Transverse colon (tissue), 4 donors: ENCODE measurements at regions not wholly inside any gene's neighbourhood (a gene's known extent, or its start where the extent isn't known, plus 50 kb on each side); places are given as distances from the start of the nearest gene placed in this dataset.

Experiments used
- DNase-seq: peaks from one replicate; pipeline ENCODE4 v3.0.0-alpha.2; 2019
- H3K27ac ChIP-seq, 4 donors: fragments of 200-600 bp; sonication (generic); 2 replicates each; pipeline ENCODE4 v1.5.1; 2016 to 2018; ENCODE audit warnings: inconsistent platforms in 4 of 4
- H3K27me3 ChIP-seq: fragments of 200-600 bp; sonication (generic); 2 replicates; pipeline ENCODE4 v1.5.1; 2017; ENCODE audit warnings: inconsistent platforms
- H3K36me3 ChIP-seq, 4 donors: fragments of 200-600 bp; sonication (generic); 2 replicates each; pipeline ENCODE4 v1.5.1; 2017 to 2019; ENCODE audit warnings: inconsistent platforms in 4 of 4
- H3K4me1 ChIP-seq, 4 donors: fragments of 200-600 bp; sonication (generic); 2 replicates each; pipeline ENCODE4 v1.5.1; 2017 to 2020; ENCODE audit warnings: inconsistent platforms in 4 of 4
- H3K4me3 ChIP-seq, 4 donors: fragments of 200-600 bp; sonication (generic); 1 replicate in 1 of 4; 2 replicates in 3 of 4; pipeline versions ENCODE4 v1.5.1 to v1.6.1; 2017 to 2019; ENCODE audit warnings: inconsistent platforms in 4 of 4
- H3K9me3 ChIP-seq, 2 donors: fragments of 200-600 bp; sonication (generic); 2 replicates each; pipeline ENCODE4 v1.5.1; 2017 to 2019; ENCODE audit warnings: inconsistent platforms in 2 of 2
- EP300 ChIP-seq: sonication (generic); formaldehyde crosslinking; IDR thresholded peaks from one replicate; pipeline ENCODE4 v1.6.1; 2017; ENCODE audit warnings: antibody characterized with exemption, low read depth
- POLR2A ChIP-seq: fragments of 450-650 bp; IDR thresholded peaks from one replicate; pipeline ENCODE4 v1.6.1; 2016; ENCODE audit warnings: antibody characterized with exemption, mild to moderate bottlenecking, moderate library complexity
- POLR2AphosphoS5 ChIP-seq, 3 donors: sonication (generic); formaldehyde crosslinking; IDR thresholded peaks; one replicate each; pipeline ENCODE4 v1.6.1; 2016; ENCODE audit warnings: antibody characterized with exemption in 3 of 3
- WGBS, 2 donors: methylation state at CpG; one replicate each; pipeline ENCODE4 v1.1.5; 2018; ENCODE audit warnings: low coverage in 1 of 2; 5-methylcytosine and 5-hydroxymethylcytosine counted together
- in situ Hi-C, 4 donors: fragments of 200-750 bp; cut with MboI; loops; one replicate each; pipeline versions ENCODE4 v1.15.0 to v1.15.1; 2017; ENCODE audit warnings: low sequenced_read_pairs in 3 of 4, low pct_ligation_motif_present in 1 of 4, low pct_unique_long_range_greater_than_20kb in 1 of 4
- intact Hi-C: fragments of 100-400 bp; cut with DNase I; formaldehyde crosslinking; loops from one replicate; pipeline ENCODE4 v1.15.1; 2023; ENCODE audit warnings: low total_unique reads
- TF ChIP-seq, protein P1 (sequence below), 5 experiments: fragments of 200-600 bp in 3 of 5; fragments of 450-650 bp in 2 of 5; sonication (generic) in 3 of 5; IDR thresholded peaks; 1 replicate in 2 of 5; 2 replicates in 3 of 5; pipeline ENCODE4 v1.5.1; 2016 to 2017; ENCODE audit warnings: antibody characterized with exemption in 5 of 5, inconsistent platforms in 3 of 5, mild to moderate bottlenecking in 2 of 5, moderate library complexity in 1 of 5

DNA sequence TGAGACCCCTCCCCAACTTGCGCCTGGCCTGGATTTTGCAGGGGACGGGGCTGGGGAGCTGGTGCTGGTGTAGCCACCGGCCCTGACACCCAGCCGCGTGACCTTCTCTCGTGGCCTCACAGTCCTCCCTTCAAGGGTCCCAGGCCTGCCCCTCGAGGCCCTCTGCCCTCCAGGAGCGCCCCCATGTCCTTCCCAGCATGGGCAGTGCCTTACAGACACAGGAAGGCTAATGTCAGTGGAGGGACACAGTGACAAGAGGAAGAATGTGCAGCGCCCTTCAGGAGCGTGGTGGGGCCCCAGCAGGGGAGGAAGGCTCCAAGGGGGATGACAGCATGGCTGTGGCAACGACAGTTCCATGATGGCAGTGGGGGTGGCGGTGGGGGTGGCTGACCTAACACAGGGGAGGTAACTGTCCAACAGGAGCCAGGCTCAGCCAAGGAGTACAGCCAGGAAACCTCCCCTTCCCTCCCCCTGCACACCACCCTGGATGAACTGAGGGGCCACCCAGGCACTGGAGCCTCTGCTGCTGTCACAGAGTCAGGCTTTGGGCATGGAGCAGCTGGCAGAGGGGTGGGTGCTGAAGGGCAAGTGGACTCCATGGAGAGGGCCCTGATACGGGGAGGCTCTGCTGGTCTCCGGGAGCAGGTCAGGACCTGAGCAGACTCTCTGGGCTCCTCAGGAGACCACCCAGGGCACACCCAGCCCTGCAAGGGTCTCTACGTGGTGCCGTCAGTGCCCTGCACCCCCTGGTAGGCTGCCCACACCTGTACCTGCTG, 76.0 kb upstream of the RET start:
- Histone ChIP-seq H3K4me3 (no peak overlapping the region), H3K36me3 (no peaks in the 10 kb centered on the region), H3K9me3 (no peaks in the 10 kb centered on the region), H3K4me1 (no peaks in the 10 kb centered on the region), H3K27ac (no peak overlapping the region), H3K27me3 (no peaks in the 10 kb centered on the region)
- in situ Hi-C loops = no loop called here
- DNase-seq = no peak
- 46 to 73% methylated on average over 4 to 10 of the region's 16 CpGs for WGBS, 2 donors
- intact Hi-C loops = no loop called here
- TF ChIP-seq EP300 = no peak
- TF ChIP-seq POLR2AphosphoS5 (IDR thresholded peaks at IDR 0.05) = no peak
- TF ChIP-seq, protein P1, sequence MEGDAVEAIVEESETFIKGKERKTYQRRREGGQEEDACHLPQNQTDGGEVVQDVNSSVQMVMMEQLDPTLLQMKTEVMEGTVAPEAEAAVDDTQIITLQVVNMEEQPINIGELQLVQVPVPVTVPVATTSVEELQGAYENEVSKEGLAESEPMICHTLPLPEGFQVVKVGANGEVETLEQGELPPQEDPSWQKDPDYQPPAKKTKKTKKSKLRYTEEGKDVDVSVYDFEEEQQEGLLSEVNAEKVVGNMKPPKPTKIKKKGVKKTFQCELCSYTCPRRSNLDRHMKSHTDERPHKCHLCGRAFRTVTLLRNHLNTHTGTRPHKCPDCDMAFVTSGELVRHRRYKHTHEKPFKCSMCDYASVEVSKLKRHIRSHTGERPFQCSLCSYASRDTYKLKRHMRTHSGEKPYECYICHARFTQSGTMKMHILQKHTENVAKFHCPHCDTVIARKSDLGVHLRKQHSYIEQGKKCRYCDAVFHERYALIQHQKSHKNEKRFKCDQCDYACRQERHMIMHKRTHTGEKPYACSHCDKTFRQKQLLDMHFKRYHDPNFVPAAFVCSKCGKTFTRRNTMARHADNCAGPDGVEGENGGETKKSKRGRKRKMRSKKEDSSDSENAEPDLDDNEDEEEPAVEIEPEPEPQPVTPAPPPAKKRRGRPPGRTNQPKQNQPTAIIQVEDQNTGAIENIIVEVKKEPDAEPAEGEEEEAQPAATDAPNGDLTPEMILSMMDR (IDR thresholded peaks at IDR 0.05) = no peak
- no peak for TF ChIP-seq POLR2A

DNA sequence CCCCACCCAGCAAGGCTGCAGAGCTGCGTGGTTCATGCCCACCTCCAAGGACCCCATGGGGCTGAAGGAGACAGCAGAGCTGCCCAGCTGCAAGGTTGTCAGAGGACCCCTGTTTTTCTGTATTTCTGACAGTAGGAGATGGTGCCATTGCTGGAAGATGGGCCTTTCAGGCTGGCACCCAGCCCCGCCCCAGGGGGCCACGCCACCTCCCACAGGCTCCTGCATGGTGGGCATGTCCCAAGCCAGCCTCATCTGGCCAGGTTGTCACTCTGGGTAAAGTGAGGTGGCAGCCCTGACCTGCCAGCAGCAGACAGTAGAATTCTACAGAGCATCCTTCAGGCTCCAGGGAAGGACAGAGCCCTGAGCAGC, 75.5 kb upstream of the RET start:
- Histone ChIP-seq H3K4me3 (no peak overlapping the region), H3K27me3 (no peaks in the 10 kb centered on the region), H3K27ac (no peak overlapping the region), H3K9me3 (no peaks in the 10 kb centered on the region), H3K4me1 (no peaks in the 10 kb centered on the region), H3K36me3 (no peaks in the 10 kb centered on the region)
- no peak for DNase-seq
- TF ChIP-seq, protein P1 (IDR thresholded peaks at IDR 0.05) = no peak
- no peak for TF ChIP-seq POLR2A
- TF ChIP-seq POLR2AphosphoS5 (IDR thresholded peaks at IDR 0.05) = no peak
- intact Hi-C loops = no loop called here
- in situ Hi-C loops = no loop called here
- WGBS, 2 donors = no CpG with 5 or more reads among the region's 3 CpGs

DNA sequence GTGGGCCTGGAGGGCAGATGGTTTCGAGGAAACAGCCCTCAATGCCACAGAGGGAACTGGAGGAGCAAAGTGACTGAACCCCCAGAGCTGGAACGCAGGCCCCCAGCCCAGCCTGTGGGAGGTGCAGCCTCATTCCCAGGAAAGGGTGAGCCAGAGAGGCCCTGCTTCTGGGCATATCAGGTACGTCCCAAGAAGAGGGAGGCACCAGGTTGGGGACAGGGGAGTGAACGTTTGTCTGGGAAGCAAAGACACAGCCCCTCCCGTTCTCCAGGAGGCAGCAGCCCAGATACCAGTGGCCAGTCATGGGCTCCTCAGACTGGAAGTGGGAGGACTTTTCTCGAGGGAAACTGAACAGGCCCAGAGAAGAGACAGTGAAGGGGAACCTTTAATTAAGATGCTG, 74.3 kb upstream of the RET start:
- no peaks in the 10 kb centered on the region for H3K9me3 ChIP-seq
- in situ Hi-C loops (no loop called here), intact Hi-C loops (no loop called here)
- no peaks in the 10 kb centered on the region for H3K27me3 ChIP-seq
- 63 to 95% methylated on average over 3 to 6 of the region's 6 CpGs for WGBS, 2 donors
- no peak overlapping the region for H3K4me3 ChIP-seq
- H3K27ac ChIP-seq = no peak overlapping the region
- TF ChIP-seq EP300 (no peak), POLR2A (no peak), POLR2AphosphoS5 (IDR thresholded peaks at IDR 0.05) (no peak)
- TF ChIP-seq, protein P1 (IDR thresholded peaks at IDR 0.05) = no peak
- no peaks in the 10 kb centered on the region for H3K4me1 ChIP-seq
- no peaks in the 10 kb centered on the region for H3K36me3 ChIP-seq
- no peak for DNase-seq

DNA sequence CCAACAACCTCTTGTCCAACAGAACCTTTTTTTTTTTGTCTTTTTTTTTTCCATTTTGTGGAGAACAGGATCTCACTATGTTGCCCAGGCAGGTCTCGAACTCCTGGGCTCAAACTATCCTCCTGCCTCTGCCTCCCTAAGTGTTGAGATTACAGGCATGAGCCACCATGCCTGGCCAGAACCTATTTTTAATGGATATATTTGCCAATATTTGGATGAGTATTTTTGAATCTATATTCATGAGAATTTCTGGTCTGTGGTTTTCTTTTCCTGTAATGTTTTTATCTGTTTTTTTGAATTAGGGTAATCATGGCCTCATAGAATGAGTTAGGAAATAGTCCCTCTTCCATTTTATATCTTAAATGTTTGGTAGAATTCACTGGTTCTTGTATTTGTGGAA, 70.4 kb upstream of the RET start:
- WGBS, 2 donors = 71 to 81% methylated on average over 1 of the region's 1 CpG
- H3K4me1 ChIP-seq = no peaks in the 10 kb centered on the region
- H3K4me3 ChIP-seq = no peak overlapping the region
- H3K27ac ChIP-seq = no peak overlapping the region
- H3K9me3 ChIP-seq = no peaks in the 10 kb centered on the region
- in situ Hi-C loops = no loop called here
- DNase-seq = no peak
- TF ChIP-seq POLR2A = no peak
- TF ChIP-seq POLR2AphosphoS5 (IDR thresholded peaks at IDR 0.05) = no peak
- intact Hi-C loops = no loop called here
- H3K27me3 ChIP-seq = no peaks in the 10 kb centered on the region
- H3K36me3 ChIP-seq = no peaks in the 10 kb centered on the region

DNA sequence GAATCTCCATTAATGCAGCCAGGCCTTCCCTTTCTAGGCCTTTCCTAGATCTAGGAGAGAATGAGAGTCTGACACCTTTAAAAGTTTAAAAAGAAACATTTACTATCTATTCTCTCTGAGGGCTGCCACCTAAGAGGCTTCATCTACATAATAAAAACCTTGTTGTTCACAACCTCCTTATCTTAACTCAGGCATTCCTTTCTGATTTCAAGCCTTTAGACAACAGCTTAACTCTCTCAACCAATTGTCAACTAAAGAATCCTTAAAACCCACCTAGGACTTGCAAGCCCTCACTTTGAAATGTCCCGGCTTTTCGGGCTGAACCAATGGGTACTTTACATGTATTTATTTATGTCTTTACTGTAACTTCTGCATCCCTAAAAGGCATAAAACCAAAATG, 64.3 kb upstream of the RET start:
- no peaks in the 10 kb centered on the region for H3K4me1 ChIP-seq
- H3K9me3 ChIP-seq = no peaks in the 10 kb centered on the region
- in situ Hi-C loops (no loop called here), intact Hi-C loops (no loop called here)
- H3K4me3 ChIP-seq = no peak overlapping the region
- DNase-seq = no peak
- H3K36me3 ChIP-seq = no peaks in the 10 kb centered on the region
- no peak overlapping the region for H3K27ac ChIP-seq
- TF ChIP-seq EP300 (no peak), POLR2A (no peak), POLR2AphosphoS5 (IDR thresholded peaks at IDR 0.05) (no peak)
- TF ChIP-seq, protein P1 (IDR thresholded peaks at IDR 0.05) = no peak
- no peaks in the 10 kb centered on the region for H3K27me3 ChIP-seq
- 70 to 89% methylated on average over 2 of the region's 2 CpGs for WGBS, 2 donors
